Adrenal gland (tissue), 5 donors: ENCODE measurements at regions not wholly inside any gene's neighbourhood (a gene's known extent, or its start where the extent isn't known, plus 50 kb on each side); places are given as distances from the start of the nearest gene placed in this dataset.

Source experiments
- CTCF ChIP-seq, 6 experiments: fragments of 450-650 bp in 4 of 6; fragments of 200-600 bp in 2 of 6; sonication (generic) in 1 of 6; IDR thresholded peaks; 1 replicate in 5 of 6; 2 replicates in 1 of 6; pipeline versions ENCODE4 v1.5.1 to v1.8.0; 2016 to 2021; ENCODE audit warnings: antibody characterized with exemption in 6 of 6, mild to moderate bottlenecking in 2 of 6, moderate library complexity in 1 of 6
- POLR2A ChIP-seq, 2 donors: fragments of 450-650 bp; IDR thresholded peaks; one replicate each; pipeline ENCODE4 v1.6.1; 2017; ENCODE audit warnings: antibody characterized with exemption in 2 of 2, mild to moderate bottlenecking in 2 of 2, moderate library complexity in 1 of 2
- donor health status: DM: no; HTN: no; CAD: no.

GRCh38 chr4:54937501-54937900 is 187.9 kb downstream of the KDR start:
- TF ChIP-seq POLR2A (IDR thresholded peaks at IDR 0.05) (no peak), CTCF (IDR thresholded peaks at IDR 0.05) (no peak)
